Keratinocyte (primary cell): ENCODE measurements at regions not wholly inside any gene's neighbourhood (a gene's known extent, or its start where the extent isn't known, plus 50 kb on each side); places are given as distances from the start of the nearest gene placed in this dataset.

Experiments
- EZH2 ChIP-seq: IDR thresholded peaks from one replicate; pipeline ENCODE4 v1.6.1; 2012; ENCODE audit warnings: inconsistent platforms, mild to moderate bottlenecking, low read length, moderate library complexity
- TF ChIP-seq, protein P1 (sequence below), 3 experiments: IDR thresholded peaks in 1 of 3; conservative IDR thresholded peaks in 1 of 3; optimal IDR thresholded peaks in 1 of 3; 2 replicates in 2 of 3; 3 replicates in 1 of 3; pipeline versions ENCODE3 to v1.5.1; 2011; ENCODE audit warnings: low read length in 3 of 3, mild to moderate bottlenecking in 3 of 3, moderate library complexity in 2 of 3, control low read depth in 1 of 3, inconsistent platforms in 1 of 3; ENCODE audit not compliant: insufficient read depth in 2 of 3; ENCODE audit errors: extremely low read depth in 1 of 3

DNA sequence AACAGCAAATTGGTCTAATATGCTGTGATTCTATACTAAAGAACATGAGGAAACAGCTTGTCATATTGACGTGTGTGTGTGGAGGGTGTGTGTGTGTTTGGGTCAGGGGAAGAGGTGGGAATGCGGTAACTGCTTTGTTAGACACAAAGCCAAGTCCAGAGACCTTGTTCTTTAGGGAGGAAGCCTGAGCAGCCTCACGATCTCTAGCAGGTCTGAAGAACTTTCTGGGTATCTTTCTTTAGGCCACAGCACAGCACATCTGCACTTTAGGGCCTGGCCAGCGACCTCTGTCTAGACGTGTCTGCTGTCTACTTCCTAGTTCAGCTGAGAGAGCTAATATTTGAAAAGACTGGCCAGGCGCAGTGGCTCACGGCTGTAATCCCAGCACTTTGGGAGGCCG lies 220.0 kb upstream of the TPRG1 start:
- TF ChIP-seq, protein P1, sequence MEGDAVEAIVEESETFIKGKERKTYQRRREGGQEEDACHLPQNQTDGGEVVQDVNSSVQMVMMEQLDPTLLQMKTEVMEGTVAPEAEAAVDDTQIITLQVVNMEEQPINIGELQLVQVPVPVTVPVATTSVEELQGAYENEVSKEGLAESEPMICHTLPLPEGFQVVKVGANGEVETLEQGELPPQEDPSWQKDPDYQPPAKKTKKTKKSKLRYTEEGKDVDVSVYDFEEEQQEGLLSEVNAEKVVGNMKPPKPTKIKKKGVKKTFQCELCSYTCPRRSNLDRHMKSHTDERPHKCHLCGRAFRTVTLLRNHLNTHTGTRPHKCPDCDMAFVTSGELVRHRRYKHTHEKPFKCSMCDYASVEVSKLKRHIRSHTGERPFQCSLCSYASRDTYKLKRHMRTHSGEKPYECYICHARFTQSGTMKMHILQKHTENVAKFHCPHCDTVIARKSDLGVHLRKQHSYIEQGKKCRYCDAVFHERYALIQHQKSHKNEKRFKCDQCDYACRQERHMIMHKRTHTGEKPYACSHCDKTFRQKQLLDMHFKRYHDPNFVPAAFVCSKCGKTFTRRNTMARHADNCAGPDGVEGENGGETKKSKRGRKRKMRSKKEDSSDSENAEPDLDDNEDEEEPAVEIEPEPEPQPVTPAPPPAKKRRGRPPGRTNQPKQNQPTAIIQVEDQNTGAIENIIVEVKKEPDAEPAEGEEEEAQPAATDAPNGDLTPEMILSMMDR (optimal IDR thresholded peaks at IDR 0.05 in 1 of 3, IDR thresholded peaks at IDR 0.05 in 1 of 3, conservative IDR thresholded peaks at IDR 0.05 in 1 of 3; ENCODE audit: extremely low read depth in 1 of 3, insufficient read depth in 2 of 3, low read length in 3 of 3) = no peak
- no peak for TF ChIP-seq EZH2
